Common myeloid progenitor, CD34-positive (primary cell): ENCODE measurements at regions not wholly inside any gene's neighbourhood (a gene's known extent, or its start where the extent isn't known, plus 50 kb on each side); places are given as distances from the start of the nearest gene placed in this dataset.

Source experiments
- CTCF ChIA-PET: fragments of 350-600 bp; sonication (Branson Sonifier 250); formaldehyde crosslinking; loops from one replicate; lab custom pipeline; 2021; ENCODE audit warnings: antibody characterized with exemption; lab: Charles Lee
- POLR2A ChIA-PET: fragments of 350-600 bp; sonication (Branson Sonifier 250); formaldehyde crosslinking; loops from one replicate; lab custom pipeline; 2021; ENCODE audit warnings: antibody characterized with exemption; lab: Charles Lee
- DNase-seq, 3 donors: peaks; one replicate each; pipeline versions ENCODE4 v3.0.0 to v3.0.0-alpha.2; 2013
- H3K27ac ChIP-seq, 2 experiments: 1 replicate in 1 of 2; 2 replicates in 1 of 2; pipeline ENCODE4 v1.7.0; 2013; ENCODE audit warnings: inconsistent platforms in 2 of 2, low read length in 2 of 2, mild to moderate bottlenecking in 2 of 2, low read depth in 1 of 2, moderate library complexity in 1 of 2; ENCODE audit not compliant: severe bottlenecking in 2 of 2, insufficient read depth in 1 of 2, poor library complexity in 1 of 2
- H3K27me3 ChIP-seq, 5 experiments: replicated peaks in 2 of 5; 1 replicate in 3 of 5; 2 replicates in 2 of 5; pipeline versions ENCODE4 v1.6.1 to v1.7.0; 2013; ENCODE audit warnings: low read length in 4 of 5, mild to moderate bottlenecking in 2 of 5, moderate library complexity in 2 of 5, inconsistent platforms in 1 of 5; ENCODE audit not compliant: insufficient read depth in 5 of 5, control insufficient read depth in 4 of 5
- H3K36me3 ChIP-seq, 4 experiments: 1 replicate in 2 of 4; 2 replicates in 2 of 4; pipeline versions ENCODE4 v1.6.1 to v1.7.0; 2013; ENCODE audit warnings: low read length in 3 of 4, control low read depth in 1 of 4, mild to moderate bottlenecking in 1 of 4; ENCODE audit not compliant: control insufficient read depth in 4 of 4, insufficient read depth in 4 of 4
- H3K4me1 ChIP-seq, 4 experiments: 1 replicate in 3 of 4; 2 replicates in 1 of 4; pipeline versions ENCODE4 v1.6.1 to v1.7.1; 2013; ENCODE audit warnings: low read length in 3 of 4, mild to moderate bottlenecking in 3 of 4, control low read depth in 1 of 4, inconsistent platforms in 1 of 4, moderate library complexity in 1 of 4; ENCODE audit not compliant: control insufficient read depth in 4 of 4, insufficient read depth in 4 of 4; ENCODE audit errors: control extremely low read depth in 1 of 4
- H3K4me3 ChIP-seq, 7 experiments: 1 replicate in 4 of 7; 2 replicates in 3 of 7; pipeline versions ENCODE4 v1.5.1 to v1.7.0; 2013; ENCODE audit warnings: mild to moderate bottlenecking in 7 of 7, low read length in 6 of 7, moderate library complexity in 6 of 7, inconsistent platforms in 2 of 7, low read depth in 2 of 7, control low read depth in 1 of 7; ENCODE audit not compliant: insufficient read depth in 4 of 7, control insufficient read depth in 1 of 7; ENCODE audit errors: extremely low read depth in 1 of 7
- H3K9me3 ChIP-seq, 5 experiments: 1 replicate in 4 of 5; 2 replicates in 1 of 5; pipeline versions ENCODE4 v1.6.1 to v1.7.1; 2013; ENCODE audit warnings: low read length in 4 of 5, mild to moderate bottlenecking in 2 of 5, inconsistent platforms in 1 of 5, low read depth in 1 of 5, moderate library complexity in 1 of 5; ENCODE audit not compliant: control insufficient read depth in 4 of 5, insufficient read depth in 2 of 5; ENCODE audit errors: control extremely low read depth in 1 of 5
- WGBS: methylation state at CpG from one replicate; pipeline ENCODE4 v1.1.5; 2013; ENCODE audit not compliant: insufficient coverage; 5-methylcytosine and 5-hydroxymethylcytosine counted together

DNA sequence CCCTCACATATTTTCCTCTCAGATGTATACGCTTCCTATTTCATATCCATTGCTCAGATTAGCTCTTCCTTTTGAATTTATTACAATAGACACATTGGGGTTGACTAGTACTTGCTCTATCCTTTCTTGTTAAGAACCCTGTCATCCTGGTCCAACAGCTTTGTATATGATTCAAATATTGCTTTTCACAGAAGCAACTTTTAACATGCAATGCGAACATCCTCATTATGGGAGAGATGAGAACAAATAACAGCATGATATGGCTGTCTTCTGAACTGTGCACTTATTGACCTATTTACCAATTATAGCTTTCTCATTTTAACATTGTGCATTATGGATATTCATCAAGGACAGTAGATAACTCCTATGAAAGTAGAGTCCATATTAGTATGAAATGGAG, 510.8 kb downstream of the PTPRC start:
- Histone ChIP-seq H3K36me3 (no peaks in the 10 kb centered on the region), H3K27me3 (no peaks in the 10 kb centered on the region), H3K27ac (no peak overlapping the region), H3K9me3 (no peaks in the 10 kb centered on the region), H3K4me3 (no peak overlapping the region), H3K4me1 (peaks cover 0 to 3% (median 0%) of the 10 kb centered on the region in 4 experiments)
- DNase-seq, result no peak
- CTCF ChIA-PET, result no interaction called here
- WGBS, result no CpG with 5 or more reads among the region's 2 CpGs
- POLR2A ChIA-PET, result no interaction called here

DNA sequence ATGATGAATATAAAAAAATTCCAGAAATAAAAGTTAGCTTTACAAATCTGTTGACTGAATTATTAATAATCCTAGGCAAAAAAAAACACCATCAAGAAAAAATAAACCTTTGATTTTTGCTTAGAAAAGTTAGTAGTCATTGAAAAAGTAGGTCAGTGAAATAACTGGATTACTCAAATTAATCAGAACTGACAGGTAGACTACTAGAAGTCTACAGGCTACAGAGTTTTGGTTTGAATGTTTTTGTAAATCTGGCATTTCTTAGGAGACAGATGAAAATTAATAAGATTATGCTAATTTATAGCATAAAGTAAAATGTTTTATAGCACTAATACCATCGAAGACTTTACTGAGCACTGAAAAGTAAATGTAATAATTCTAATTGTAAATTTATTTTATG, 511.9 kb downstream of the PTPRC start:
- H3K4me1 ChIP-seq, result peaks cover 0 to 3% (median 0%) of the 10 kb centered on the region in 4 experiments
- no peak overlapping the region for H3K27ac ChIP-seq
- DNase-seq, result no peak
- POLR2A ChIA-PET, result no interaction called here
- CTCF ChIA-PET, result no interaction called here
- no CpG with 5 or more reads among the region's 1 CpG for WGBS
- H3K27me3 ChIP-seq, result no peaks in the 10 kb centered on the region
- H3K9me3 ChIP-seq, result no peaks in the 10 kb centered on the region
- no peak overlapping the region for H3K4me3 ChIP-seq
- no peaks in the 10 kb centered on the region for H3K36me3 ChIP-seq

DNA sequence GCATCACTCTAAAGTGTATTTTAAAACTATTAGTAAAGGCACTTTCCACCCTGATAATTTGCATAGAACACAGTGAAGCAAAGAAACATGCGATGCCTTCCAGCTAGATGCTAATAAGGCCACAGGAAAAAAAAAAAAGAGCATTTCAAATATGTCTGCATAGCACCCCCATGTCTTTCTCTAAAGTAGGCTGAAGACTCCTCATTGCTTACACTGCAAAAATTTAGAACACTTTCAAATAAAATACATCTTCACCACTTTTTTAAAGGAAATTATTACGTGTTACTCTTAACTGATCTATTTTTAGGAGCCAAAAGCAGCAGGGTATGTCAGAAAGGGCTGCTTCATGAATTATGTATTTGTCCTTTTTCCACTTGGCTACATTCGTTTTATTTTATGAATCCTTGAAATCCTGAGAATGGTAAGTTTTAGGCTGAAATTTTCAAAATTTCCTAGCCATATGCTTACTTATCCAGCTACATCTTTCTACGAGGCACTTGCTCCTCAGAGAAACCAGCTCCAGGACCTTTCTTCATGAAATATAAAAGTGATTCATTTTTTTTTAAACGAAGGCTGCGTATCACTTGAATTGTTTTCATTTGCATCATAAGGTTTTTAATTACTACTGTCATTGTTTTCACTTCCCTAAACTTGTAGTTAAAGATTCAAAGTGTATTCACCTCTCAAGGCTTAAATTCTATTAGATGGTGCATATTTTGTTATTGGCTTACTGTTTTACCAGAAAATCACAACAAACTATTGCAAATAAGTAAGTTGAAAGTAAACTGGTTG, 513.0 kb downstream of the PTPRC start:
- Histone ChIP-seq H3K4me1 (peaks cover 0 to 3% (median 1%) of the 10 kb centered on the region in 4 experiments), H3K27me3 (no peaks in the 10 kb centered on the region), H3K4me3 (no peak overlapping the region), H3K9me3 (no peaks in the 10 kb centered on the region), H3K27ac (no peak overlapping the region), H3K36me3 (no peaks in the 10 kb centered on the region)
- 83% methylated on average over 2 of the region's 6 CpGs for WGBS
- no peak for DNase-seq
- ChIA-PET POLR2A (no interaction called here), CTCF (no interaction called here)

DNA sequence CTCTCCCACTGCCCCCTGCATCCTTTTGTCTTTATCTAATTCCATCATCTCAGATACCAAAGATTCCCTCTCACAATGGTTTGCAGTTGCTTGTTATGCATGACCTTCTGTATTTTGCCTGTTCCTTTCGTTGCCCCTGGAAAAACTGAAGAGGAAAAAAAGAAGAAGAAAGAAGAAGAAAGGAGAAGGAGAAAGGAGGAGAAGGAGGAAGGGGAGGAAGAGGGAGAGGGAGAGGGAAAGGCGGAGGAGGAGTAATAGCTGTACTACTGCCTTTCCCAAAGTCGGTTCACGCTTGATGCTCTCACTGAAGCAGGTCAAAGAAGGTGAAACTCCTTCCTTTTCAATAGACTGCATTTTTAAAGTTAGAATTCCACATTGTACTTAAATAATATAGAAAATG, 513.8 kb downstream of the PTPRC start:
- Histone ChIP-seq H3K4me3 (no peak overlapping the region), H3K4me1 (peaks cover 0 to 3% (median 1%) of the 10 kb centered on the region in 4 experiments), H3K27ac (no peak overlapping the region), H3K27me3 (no peaks in the 10 kb centered on the region), H3K9me3 (no peaks in the 10 kb centered on the region), H3K36me3 (no peaks in the 10 kb centered on the region)
- CTCF ChIA-PET, result no interaction called here
- DNase-seq, result no peak
- 100% methylated on average over 2 of the region's 4 CpGs for WGBS
- POLR2A ChIA-PET, result no interaction called here

DNA sequence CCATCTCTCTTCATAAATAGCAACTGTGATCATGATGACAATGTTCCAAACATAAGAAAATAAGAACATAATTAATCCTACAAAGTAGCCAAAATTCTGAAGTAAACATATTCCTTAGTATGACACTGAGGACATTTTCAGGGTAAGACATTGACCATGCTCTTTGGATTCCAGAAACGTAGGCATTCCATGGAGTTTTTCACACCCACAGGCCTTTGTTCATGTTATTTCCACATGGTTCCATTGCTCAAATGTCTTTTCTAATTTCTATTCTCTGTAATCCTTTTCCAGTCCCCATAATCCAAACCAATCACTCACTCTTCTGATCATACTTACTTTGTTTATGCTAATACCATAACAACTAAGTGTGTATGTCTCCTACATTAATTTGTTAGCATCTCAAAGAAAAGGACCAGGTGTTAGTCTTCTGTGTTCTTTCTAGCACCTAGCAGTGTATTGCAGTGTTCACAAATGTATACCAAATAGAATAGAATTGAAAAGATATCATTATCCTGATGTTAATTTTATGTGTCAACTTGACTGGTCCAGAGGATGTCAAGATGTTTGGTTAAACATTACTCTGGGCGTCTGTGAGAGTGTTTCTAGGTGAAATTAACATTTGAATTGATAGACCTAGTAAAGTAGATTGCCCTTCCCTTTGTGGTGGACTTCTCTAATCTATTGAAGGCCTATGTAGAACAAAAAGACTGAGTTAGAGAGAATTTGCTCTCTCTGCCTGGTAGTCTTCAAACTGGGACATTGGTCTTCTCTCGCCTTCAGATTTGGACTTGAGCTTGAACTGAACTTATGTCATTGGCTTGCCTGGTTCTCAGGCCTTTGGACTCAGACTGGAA, 516.6 kb downstream of the PTPRC start:
- WGBS, result 69% methylated on average over 2 of the region's 3 CpGs
- peaks cover 0 to 3% (median 1%) of the 10 kb centered on the region in 4 experiments for H3K4me1 ChIP-seq
- CTCF ChIA-PET, result no interaction called here

DNA sequence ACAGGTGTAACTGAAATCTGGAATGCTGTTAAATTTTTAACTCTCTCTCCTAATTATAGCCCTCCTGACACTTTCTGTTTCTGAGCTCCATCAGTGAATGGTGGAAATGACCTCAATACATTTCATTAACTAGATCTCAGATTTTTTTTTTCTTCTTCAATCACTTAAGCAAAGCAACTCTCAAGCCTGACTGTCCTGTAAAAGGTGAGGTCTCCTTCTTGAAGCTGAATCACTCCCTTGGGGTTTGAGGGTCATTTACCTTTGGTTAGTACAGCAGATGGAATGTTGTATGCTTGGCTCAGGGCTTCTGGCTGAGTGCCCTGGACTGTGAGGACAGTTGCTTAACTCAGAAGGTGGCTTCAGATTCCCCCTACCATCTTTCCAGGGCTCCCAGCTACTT, 518.7 kb downstream of the PTPRC start:
- Histone ChIP-seq H3K27me3 (no peaks in the 10 kb centered on the region), H3K4me3 (no peak overlapping the region), H3K36me3 (no peaks in the 10 kb centered on the region), H3K4me1 (peaks cover 0 to 7% (median 2%) of the 10 kb centered on the region in 4 experiments), H3K9me3 (peaks cover 0 to 3% (median 0%) of the 10 kb centered on the region in 5 experiments), H3K27ac (no peak overlapping the region)
- CTCF ChIA-PET, result interaction anchor here (0.6 kb wide), 1 partner anchor 299 kb away, joined by 3 read pairs; no protein-coding TSS in a partner anchor
- POLR2A ChIA-PET, result no interaction called here
- no peak for DNase-seq

More for the DNA sequence above, 516.6 kb downstream of the PTPRC start:
- DNase-seq, result no peak
- no peak overlapping the region for H3K27ac ChIP-seq
- POLR2A ChIA-PET, result no interaction called here
- H3K27me3 ChIP-seq, result no peaks in the 10 kb centered on the region
- H3K9me3 ChIP-seq, result no peaks in the 10 kb centered on the region
- no peaks in the 10 kb centered on the region for H3K36me3 ChIP-seq
- H3K4me3 ChIP-seq, result no peak overlapping the region
